ENCODE measurements at regions not wholly inside any gene's neighbourhood (a gene's known extent, or its start where the extent isn't known, plus 50 kb on each side); places are given as distances from the start of the nearest gene placed in this dataset.
"Not testable (repeated sequence)": the region's sequence is repeated elsewhere in the genome, so short reads cannot be mapped to it uniquely, and the experiment has no call there.

DNA sequence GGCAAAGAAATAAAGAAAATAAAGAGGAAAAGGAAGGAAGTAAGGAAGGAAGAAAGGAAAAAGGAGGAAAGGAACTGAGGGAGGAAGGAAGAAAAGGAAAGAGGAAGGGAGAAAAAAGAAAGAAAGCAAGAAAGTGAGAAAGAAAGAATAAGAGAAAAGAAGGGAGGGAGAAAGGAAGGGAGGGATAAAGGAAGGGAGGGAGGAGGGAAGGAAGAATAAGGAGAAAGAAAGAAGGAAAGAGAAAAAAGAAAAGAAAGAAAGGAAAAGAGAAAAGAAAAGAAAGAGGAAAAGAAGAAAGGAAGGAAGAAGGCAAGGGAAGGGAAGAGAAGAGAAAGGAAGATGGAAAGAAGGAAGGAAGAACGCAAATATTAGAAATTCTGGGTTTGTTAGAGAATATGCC, 337.8 kb downstream of the CCT8L2 start:
- not testable (repeated sequence) for H3K27me3 Mint-ChIP-seq (ENCODE audit: low read depth, poor library complexity); H3K4me1 Mint-ChIP-seq; H3K4me3 Mint-ChIP-seq; DNase-seq; H3K36me3 Mint-ChIP-seq (ENCODE audit: low read depth); H3K27ac Mint-ChIP-seq
- peaks cover 61% of the 10 kb centered on the region for H3K9me3 Mint-ChIP-seq

All from nephron progenitor cell (in vitro differentiated cells).